ENCODE measurements at regions not wholly inside any gene's neighbourhood (a gene's known extent, or its start where the extent isn't known, plus 50 kb on each side); places are given as distances from the start of the nearest gene placed in this dataset.

GRCh38 chr1:164948101-164948500, 389.1 kb downstream of the PBX1 start:
- H3K9me3 ChIP-seq: peaks cover 6 to 13% (median 9%) of the 10 kb centered on the region in 4 donors
- WGBS, 2 donors: 36 to 90% methylated on average over 1 of the region's 1 CpG
- H3K27me3 ChIP-seq: no peaks in the 10 kb centered on the region
- DNase-seq (no peak), ATAC-seq (ENCODE audit: low FRiP score in 2 of 2) (no peak)
- H3K4me1 ChIP-seq: peaks cover 0 to 5% (median 1%) of the 10 kb centered on the region in 4 donors
- no peak overlapping the region for H3K27ac ChIP-seq
- TF ChIP-seq CTCF (IDR thresholded peaks at IDR 0.05): no peak
- no peak for TF ChIP-seq POLR2A (IDR thresholded peaks at IDR 0.05)
- TF ChIP-seq EP300 (IDR thresholded peaks at IDR 0.05): no peak
- TF ChIP-seq POLR2AphosphoS5 (IDR thresholded peaks at IDR 0.05): no peak
- no peaks in the 10 kb centered on the region for H3K36me3 ChIP-seq
- H3K4me3 ChIP-seq: no peak overlapping the region

- Histone ChIP-seq H3K9me3 (no peaks in the 10 kb centered on the region), H3K4me3 (no peak overlapping the region), H3K27me3 (no peaks in the 10 kb centered on the region), H3K27ac (no peak overlapping the region), H3K4me1 (peaks cover 0 to 4% (median 0%) of the 10 kb centered on the region in 4 donors), H3K36me3 (no peaks in the 10 kb centered on the region)
- peak in 1 of 2 donors; percentile 21 for ATAC-seq (ENCODE audit: low FRiP score in 2 of 2)
- TF ChIP-seq EP300 (IDR thresholded peaks at IDR 0.05) (no peak), POLR2A (IDR thresholded peaks at IDR 0.05) (no peak), CTCF (IDR thresholded peaks at IDR 0.05) (no peak), POLR2AphosphoS5 (IDR thresholded peaks at IDR 0.05) (no peak)
- no peak for DNase-seq
- WGBS, 2 donors: 50 to 64% methylated on average over 2 of the region's 2 CpGs
Observed at GRCh38 chr1:164937291-164937690, 378.3 kb downstream of the PBX1 start.

- no peak overlapping the region for H3K27ac ChIP-seq
- ATAC-seq (ENCODE audit: low FRiP score in 2 of 2): no peak
- H3K36me3 ChIP-seq: no peaks in the 10 kb centered on the region
Observed at GRCh38 chr1:164932580-164932979, 373.6 kb downstream of the PBX1 start.

GRCh38 chr1:164930833-164931232, 371.8 kb downstream of the PBX1 start:
- no peaks in the 10 kb centered on the region for H3K4me1 ChIP-seq
- ATAC-seq (ENCODE audit: low FRiP score in 2 of 2) (no peak), DNase-seq (no peak)
- no peaks in the 10 kb centered on the region for H3K27me3 ChIP-seq
- WGBS, 2 donors: 83 to 100% methylated on average over 1 of the region's 1 CpG
- H3K4me3 ChIP-seq: no peak overlapping the region
- H3K27ac ChIP-seq: no peak overlapping the region
- H3K36me3 ChIP-seq: no peaks in the 10 kb centered on the region
- TF ChIP-seq CTCF (IDR thresholded peaks at IDR 0.05) (no peak), EP300 (IDR thresholded peaks at IDR 0.05) (no peak), POLR2AphosphoS5 (IDR thresholded peaks at IDR 0.05) (no peak), POLR2A (IDR thresholded peaks at IDR 0.05) (no peak)
- H3K9me3 ChIP-seq: no peaks in the 10 kb centered on the region

More at GRCh38 chr1:164932580-164932979, 373.6 kb downstream of the PBX1 start:
- DNase-seq: no peak
- 55 to 67% methylated on average over 4 of the region's 4 CpGs for WGBS, 2 donors
- Histone ChIP-seq H3K4me3 (no peak overlapping the region), H3K27me3 (no peaks in the 10 kb centered on the region), H3K9me3 (no peaks in the 10 kb centered on the region), H3K4me1 (peaks cover 0 to 2% (median 0%) of the 10 kb centered on the region in 4 donors)
- TF ChIP-seq CTCF (IDR thresholded peaks at IDR 0.05) (no peak), EP300 (IDR thresholded peaks at IDR 0.05) (no peak), POLR2AphosphoS5 (IDR thresholded peaks at IDR 0.05) (no peak), POLR2A (IDR thresholded peaks at IDR 0.05) (no peak)

GRCh38 chr1:164930241-164930640, 371.3 kb downstream of the PBX1 start:
- ATAC-seq (ENCODE audit: low FRiP score in 2 of 2) (no peak), DNase-seq (no peak)
- H3K27ac ChIP-seq: no peak overlapping the region
- H3K4me3 ChIP-seq: no peak overlapping the region
- 68 to 86% methylated on average over 2 of the region's 2 CpGs for WGBS, 2 donors
- no peaks in the 10 kb centered on the region for H3K9me3 ChIP-seq
- TF ChIP-seq POLR2AphosphoS5 (IDR thresholded peaks at IDR 0.05) (no peak), EP300 (IDR thresholded peaks at IDR 0.05) (no peak), POLR2A (IDR thresholded peaks at IDR 0.05) (no peak), CTCF (IDR thresholded peaks at IDR 0.05) (no peak)
- no peaks in the 10 kb centered on the region for H3K36me3 ChIP-seq
- no peaks in the 10 kb centered on the region for H3K4me1 ChIP-seq
- H3K27me3 ChIP-seq: no peaks in the 10 kb centered on the region
